ENCODE measurements at regions not wholly inside any gene's neighbourhood (a gene's known extent, or its start where the extent isn't known, plus 50 kb on each side); places are given as distances from the start of the nearest gene placed in this dataset.

- Histone ChIP-seq H3K9me3 (no peaks in the 10 kb centered on the region), H3K27me3 (no peaks in the 10 kb centered on the region), H3K4me3 (no peak overlapping the region), H3K36me3 (no peaks in the 10 kb centered on the region), H3K27ac (no peak overlapping the region), H3K4me1 (ENCODE audit: insufficient read depth) (no peaks in the 10 kb centered on the region)
- TF ChIP-seq CTCF (IDR thresholded peaks at IDR 0.05) (no peak), EP300 (IDR thresholded peaks at IDR 0.05) (no peak), POLR2A (IDR thresholded peaks at IDR 0.05) (no peak)
- DNase-seq, result no peak
- WGBS, 3 donors, result 58 to 63% (median 60%) methylated on average over 1 of the region's 1 CpG
- intact Hi-C loops (cut with DNase I), result no loop called here
Observed at GRCh38 chr18:73199151-73199550, 331.4 kb upstream of the NETO1 start.

GRCh38 chr18:73189718-73190117, 321.9 kb upstream of the NETO1 start:
- H3K4me1 ChIP-seq (ENCODE audit: insufficient read depth), result no peaks in the 10 kb centered on the region
- H3K9me3 ChIP-seq, result no peaks in the 10 kb centered on the region
- H3K4me3 ChIP-seq, result no peak overlapping the region
- WGBS, 3 donors, result 60 to 73% (median 65%) methylated on average over 3 of the region's 3 CpGs
- intact Hi-C loops (cut with DNase I), result no loop called here
- DNase-seq, result no peak
- no peaks in the 10 kb centered on the region for H3K36me3 ChIP-seq
- no peaks in the 10 kb centered on the region for H3K27me3 ChIP-seq
- H3K27ac ChIP-seq, result no peak overlapping the region
- TF ChIP-seq CTCF (IDR thresholded peaks at IDR 0.05) (no peak), EP300 (IDR thresholded peaks at IDR 0.05) (no peak), POLR2A (IDR thresholded peaks at IDR 0.05) (no peak)

- H3K9me3 ChIP-seq, result peaks cover 0 to 3% of the 10 kb centered on the region in 2 donors
- intact Hi-C loops (cut with DNase I), result no loop called here
- no peaks in the 10 kb centered on the region for H3K36me3 ChIP-seq
- H3K27ac ChIP-seq, result no peak overlapping the region
- no peaks in the 10 kb centered on the region for H3K27me3 ChIP-seq
- no peak for TF ChIP-seq POLR2A (IDR thresholded peaks at IDR 0.05)
- no peak for TF ChIP-seq EP300 (IDR thresholded peaks at IDR 0.05)
- TF ChIP-seq CTCF (IDR thresholded peaks at IDR 0.05), result no peak
- DNase-seq, result no peak
- H3K4me3 ChIP-seq, result no peak overlapping the region
- no peaks in the 10 kb centered on the region for H3K4me1 ChIP-seq (ENCODE audit: insufficient read depth)
- 53 to 61% (median 60%) methylated on average over 4 of the region's 4 CpGs for WGBS, 3 donors
Observed at GRCh38 chr18:73168236-73168635, 300.4 kb upstream of the NETO1 start.

- Histone ChIP-seq H3K27ac (no peak overlapping the region), H3K4me1 (ENCODE audit: insufficient read depth) (no peaks in the 10 kb centered on the region), H3K27me3 (no peaks in the 10 kb centered on the region), H3K36me3 (no peaks in the 10 kb centered on the region), H3K4me3 (no peak overlapping the region), H3K9me3 (no peaks in the 10 kb centered on the region)
- no peak for DNase-seq
- 62 to 72% (median 64%) methylated on average over 3 of the region's 3 CpGs for WGBS, 3 donors
- TF ChIP-seq POLR2A (IDR thresholded peaks at IDR 0.05) (no peak), EP300 (IDR thresholded peaks at IDR 0.05) (no peak), CTCF (IDR thresholded peaks at IDR 0.05) (no peak)
- intact Hi-C loops (cut with DNase I), result no loop called here
Observed at GRCh38 chr18:73164430-73164829, 296.6 kb upstream of the NETO1 start.

- no peaks in the 10 kb centered on the region for H3K4me1 ChIP-seq (ENCODE audit: insufficient read depth)
- H3K36me3 ChIP-seq, result no peaks in the 10 kb centered on the region
- 64 to 80% (median 68%) methylated on average over 1 of the region's 1 CpG for WGBS, 3 donors
- no peak for TF ChIP-seq POLR2A (IDR thresholded peaks at IDR 0.05)
- no peaks in the 10 kb centered on the region for H3K27me3 ChIP-seq
- H3K4me3 ChIP-seq, result no peak overlapping the region
- DNase-seq, result no peak
- intact Hi-C loops (cut with DNase I), result no loop called here
- no peaks in the 10 kb centered on the region for H3K9me3 ChIP-seq
- H3K27ac ChIP-seq, result no peak overlapping the region
Observed at GRCh38 chr18:73163236-73163635, 295.4 kb upstream of the NETO1 start.
